Activated naive CD8-positive, alpha-beta T cell treated with anti-CD3 and anti-CD28 coated beads, Interleukin-2, amount 50 U/mL, for 16 hours (primary cell): ENCODE measurements at regions not wholly inside any gene's neighbourhood (a gene's known extent, or its start where the extent isn't known, plus 50 kb on each side); places are given as distances from the start of the nearest gene placed in this dataset.
"Not testable (repeated sequence)": the region's sequence is repeated elsewhere in the genome, so short reads cannot be mapped to it uniquely, and the experiment has no call there.

Experiments used
- DNase-seq: peaks from one replicate; pipeline ENCODE4 v3.0.0-alpha.2; 2020; ENCODE audit warnings: low read depth, low spot score

DNA sequence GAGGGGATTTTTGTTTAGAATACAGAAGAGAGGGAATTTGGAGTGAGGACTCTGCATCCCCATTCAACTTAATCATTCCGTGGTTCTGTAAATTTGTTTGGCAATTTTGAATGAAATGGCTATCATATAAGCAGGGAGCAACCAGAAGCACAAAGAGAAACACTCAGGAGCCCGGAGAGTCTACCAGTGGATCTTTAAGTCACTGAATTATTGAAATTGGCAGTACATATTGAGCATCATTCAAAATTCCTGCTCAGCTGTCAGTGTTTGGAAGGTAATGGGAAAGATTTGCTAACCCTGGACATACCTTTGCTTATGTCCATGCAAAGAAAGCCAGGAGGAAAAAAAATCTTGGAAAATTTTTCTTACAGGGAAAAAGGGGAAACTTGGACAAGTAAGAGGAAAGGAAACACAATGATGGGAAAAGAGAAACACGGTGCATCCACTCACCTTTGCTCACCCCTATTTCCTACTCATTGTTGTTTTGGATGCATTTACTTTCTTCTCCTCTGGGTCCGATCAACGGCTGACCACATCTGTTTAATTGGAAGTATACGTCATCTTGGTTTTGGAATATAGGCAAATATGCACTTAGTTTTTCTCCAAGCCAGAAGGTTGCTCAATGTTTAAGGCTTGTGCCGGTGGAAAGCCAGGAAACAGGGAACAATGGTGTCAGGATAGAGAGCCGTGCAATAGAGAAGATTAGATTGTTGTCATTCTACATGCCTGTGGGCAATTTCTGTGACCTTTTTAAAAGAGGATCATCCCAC lies 243.0 kb upstream of the LYPLAL1 start:
- no peak for DNase-seq

DNA sequence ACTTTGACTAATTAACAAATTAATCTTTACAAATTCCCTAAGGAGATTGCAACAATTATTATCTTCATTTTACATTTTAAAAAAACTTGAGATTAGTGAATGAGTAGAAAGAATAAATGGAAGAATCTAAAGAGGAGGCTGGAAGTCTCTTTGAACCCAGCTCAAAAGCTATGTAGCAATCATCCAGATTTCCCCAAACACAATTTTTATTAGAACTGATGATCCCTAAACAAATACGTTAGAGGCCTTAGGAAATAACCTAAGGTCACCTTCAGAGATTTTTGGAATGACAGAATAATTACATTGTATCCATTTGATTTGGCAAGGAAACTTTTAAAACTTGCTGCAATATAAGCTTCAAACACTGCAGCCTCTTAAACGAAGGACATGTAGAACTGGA lies 242.4 kb upstream of the LYPLAL1 start:
- no peak for DNase-seq

DNA sequence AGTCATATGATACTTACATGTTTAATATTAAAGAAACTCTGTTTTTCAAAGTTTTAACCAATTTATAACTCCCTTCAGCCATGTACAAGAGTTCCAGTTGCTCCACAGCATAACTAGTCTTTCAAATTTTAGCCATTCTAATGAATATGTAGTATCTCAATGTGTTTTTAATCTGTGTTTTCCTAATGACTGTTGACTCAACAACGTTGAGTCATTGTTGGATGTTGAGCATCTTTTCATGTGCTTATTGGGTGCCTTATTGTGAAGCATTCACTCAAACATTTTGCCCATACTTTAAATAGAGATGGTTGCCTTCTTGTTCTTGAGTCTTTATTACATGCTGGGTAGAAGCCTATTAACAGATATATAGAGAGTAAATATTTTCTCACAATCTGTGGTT lies 240.2 kb upstream of the LYPLAL1 start:
- no peak for DNase-seq

DNA sequence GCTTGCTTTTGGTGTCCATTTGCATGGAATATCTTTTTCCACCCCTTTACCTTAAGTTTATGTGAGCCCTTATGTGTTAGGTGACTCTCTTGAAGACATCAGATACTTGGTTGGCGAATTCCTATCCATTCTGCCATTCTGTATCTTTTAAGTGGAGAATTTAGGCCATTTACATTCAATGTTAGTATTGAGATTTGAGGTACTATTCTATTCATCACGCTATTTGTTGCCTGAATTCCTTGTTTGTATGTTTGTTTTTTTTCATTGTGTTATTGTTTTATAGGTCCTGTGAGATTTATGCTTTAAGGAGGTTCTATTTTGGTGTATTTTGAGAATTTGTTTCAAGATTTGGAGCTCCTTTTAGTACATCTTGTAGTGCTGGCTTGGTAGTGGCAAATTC lies 238.3 kb upstream of the LYPLAL1 start:
- not testable (repeated sequence) for DNase-seq

DNA sequence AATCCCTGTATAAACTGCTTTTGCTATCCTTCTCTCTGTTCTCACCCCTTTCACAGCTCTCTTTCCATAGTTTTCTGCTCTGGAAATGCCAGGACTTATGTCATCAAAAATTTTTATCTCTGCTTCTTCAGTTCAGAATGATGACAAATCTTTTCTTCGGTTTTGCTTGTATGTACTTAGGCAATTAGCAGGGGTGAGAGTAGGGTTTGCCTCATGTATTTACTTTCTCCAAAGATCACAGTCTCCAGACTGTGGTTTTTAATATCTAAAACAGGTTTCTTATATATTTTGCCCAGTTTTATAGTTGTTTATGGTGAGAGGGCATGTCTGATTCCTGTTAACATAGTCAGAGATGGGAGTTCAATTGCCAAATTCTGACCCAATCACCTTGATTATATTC lies 235.4 kb upstream of the LYPLAL1 start:
- DNase-seq, result no peak

DNA sequence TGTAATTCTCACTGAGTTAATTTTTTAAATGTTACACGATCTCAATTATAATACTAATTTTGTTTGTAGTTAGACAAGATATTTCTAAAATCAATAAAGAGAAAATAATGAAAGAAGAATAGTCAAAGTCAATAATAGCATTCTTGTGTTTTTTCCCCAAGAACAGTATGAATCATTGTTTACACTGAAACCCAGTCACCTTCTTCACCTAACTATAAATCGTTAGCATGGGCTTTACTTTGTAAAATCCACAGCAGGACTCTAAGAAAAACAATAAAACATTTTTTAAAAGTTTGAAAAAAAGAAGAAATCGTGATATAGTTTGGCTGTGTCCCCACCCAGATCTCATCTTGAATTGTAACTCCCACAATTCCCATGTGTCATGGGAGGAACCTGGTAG lies 234.6 kb upstream of the LYPLAL1 start:
- DNase-seq, result no peak

DNA sequence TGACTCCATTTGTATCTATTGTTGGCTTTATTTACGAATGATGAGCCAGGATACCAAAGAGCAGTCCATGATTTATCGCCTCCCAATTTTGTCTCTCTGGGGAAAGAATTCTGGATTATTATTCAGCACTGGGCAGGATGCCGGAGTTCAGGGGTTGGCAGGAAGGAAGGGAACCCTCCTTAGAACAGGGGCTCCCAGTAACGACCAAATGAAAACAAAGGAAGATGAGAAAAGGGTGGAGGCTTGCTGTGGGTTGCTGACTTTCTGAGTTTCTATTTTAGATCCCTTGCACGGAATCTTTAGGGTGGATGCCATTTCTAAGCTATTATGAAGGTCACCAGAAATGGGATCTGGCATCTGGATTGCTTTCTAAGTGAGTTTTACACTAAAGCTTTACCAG lies 231.2 kb upstream of the LYPLAL1 start:
- no peak for DNase-seq

DNA sequence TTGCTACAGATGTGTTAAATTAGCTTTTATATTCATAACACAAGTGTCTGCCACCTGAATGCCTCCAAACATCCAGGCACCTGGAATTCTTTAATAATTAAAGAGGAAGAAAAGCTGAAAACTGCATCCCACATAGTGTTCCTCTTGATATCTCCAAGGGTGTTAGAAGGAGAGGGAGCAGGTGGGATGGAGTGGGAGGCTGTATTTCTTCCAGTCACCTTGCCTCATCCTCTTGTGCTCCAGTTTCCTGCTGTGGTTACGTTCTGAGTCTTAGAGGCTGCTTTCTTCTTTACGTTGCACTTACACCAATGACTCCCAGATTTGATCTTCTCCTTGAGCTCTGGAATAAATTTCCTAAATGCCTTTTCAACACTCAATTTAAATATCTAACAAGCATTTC lies 230.3 kb upstream of the LYPLAL1 start:
- no peak for DNase-seq

DNA sequence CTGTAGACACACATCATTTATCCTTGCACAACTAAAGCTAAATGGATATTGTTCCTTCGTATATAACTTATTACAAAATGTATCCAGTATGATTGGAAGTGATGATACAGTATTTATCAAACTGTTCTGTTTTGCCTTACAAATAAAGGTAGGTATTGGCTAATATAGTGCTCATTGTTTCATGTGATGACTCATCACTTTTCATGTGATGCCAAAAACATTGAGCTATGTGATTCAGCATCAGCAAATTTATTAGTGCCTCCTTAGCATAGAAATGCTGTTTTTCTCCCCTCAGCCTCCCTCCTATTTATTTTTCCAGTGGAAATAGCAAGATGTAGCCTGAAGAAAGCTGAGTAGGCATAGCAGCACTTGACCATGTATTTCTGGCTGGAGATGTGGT lies 228.6 kb upstream of the LYPLAL1 start:
- DNase-seq, result no peak

DNA sequence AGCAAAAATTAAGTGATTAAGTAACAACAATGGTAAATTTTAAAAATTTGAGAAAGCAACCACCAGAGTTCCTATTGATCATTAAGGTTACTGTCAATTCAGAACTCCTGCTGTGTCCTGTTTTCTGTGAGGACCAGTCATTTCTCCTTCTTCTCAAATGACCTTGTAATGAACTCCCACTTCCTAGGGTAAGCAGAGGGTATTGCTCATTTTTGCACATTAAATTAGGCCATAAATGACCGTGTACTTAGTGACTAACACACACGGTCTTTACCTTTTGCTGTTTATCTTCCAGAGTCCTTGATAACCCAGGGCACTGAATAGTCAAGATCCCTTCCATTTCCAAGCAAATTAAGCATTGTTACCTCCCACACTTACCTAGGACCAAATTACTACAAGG lies 227.5 kb upstream of the LYPLAL1 start:
- DNase-seq, result no peak

DNA sequence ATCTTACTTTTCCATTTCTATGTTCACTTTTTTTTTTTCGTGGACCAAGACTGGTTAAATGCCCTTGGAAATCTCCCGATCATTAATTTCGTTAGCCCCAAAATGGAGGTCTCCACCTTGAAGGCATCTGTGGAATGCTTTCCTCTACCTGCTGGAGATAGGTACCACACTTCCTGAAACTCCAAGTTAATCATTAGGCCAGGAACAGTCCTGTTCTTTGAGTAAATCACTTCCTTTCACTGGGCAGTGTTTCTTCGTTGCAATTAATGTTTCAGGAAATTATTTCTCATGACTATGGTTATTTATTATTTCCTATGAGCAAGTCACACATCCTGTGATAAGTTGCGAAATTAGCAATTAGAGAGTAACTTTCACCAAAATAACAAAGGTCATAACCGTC lies 225.2 kb upstream of the LYPLAL1 start:
- no peak for DNase-seq

DNA sequence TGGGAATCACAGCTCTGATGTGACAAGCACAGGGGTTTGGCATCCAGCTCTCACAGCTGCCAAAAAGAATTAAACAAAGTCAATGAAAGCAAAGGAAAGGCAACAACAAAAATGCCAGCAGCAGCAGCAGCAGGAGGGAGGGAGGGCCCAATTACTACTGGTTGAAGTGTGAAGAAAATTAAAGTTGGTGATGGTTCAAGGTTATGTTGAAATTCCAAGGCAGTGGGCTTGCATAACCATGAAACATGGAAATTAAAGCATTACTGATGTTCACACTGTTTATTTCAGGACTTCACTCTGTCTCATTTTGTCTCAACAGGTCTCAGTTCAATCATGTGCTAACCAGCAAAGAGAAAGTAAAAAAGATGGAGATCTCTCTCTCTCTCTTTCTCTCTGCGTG lies 220.3 kb upstream of the LYPLAL1 start:
- no peak for DNase-seq

DNA sequence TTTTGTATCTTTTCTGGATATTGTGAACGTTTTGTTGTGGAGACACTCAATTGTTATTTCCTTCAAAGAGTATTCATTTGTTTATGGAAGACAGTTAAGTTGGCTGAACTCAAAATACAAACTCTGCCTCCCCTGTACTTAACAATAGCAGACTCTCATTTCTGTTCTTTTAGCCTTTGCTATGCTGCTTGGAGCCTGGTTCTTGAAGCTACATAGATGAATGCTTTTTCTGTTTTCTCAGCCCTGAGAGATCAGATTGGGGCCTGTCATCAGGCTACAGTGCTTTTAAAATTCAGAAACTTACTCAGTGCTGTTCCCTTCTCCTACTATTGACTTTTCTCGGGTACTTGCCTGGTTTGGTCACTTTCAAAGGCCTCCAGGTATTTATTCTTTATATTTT lies 215.7 kb upstream of the LYPLAL1 start:
- no peak for DNase-seq

DNA sequence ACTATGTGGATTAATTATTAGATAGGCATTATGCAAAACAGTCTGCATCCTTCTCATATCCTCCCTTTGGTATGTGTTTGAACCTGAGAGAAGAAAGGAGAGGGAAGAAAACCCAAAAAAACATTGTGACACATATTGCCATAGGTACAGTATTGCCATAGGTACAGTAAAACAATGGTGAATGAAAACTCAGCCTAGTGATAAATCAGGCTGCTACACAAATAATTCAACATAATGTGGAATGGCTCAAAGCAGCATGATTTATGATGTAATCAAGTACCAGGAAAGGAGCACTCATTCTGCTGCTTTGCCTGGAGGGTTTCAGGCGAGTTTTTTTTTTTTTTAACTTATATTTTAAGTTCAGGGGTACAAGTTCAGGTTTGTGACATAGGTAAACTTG lies 213.9 kb upstream of the LYPLAL1 start:
- DNase-seq, result no peak

DNA sequence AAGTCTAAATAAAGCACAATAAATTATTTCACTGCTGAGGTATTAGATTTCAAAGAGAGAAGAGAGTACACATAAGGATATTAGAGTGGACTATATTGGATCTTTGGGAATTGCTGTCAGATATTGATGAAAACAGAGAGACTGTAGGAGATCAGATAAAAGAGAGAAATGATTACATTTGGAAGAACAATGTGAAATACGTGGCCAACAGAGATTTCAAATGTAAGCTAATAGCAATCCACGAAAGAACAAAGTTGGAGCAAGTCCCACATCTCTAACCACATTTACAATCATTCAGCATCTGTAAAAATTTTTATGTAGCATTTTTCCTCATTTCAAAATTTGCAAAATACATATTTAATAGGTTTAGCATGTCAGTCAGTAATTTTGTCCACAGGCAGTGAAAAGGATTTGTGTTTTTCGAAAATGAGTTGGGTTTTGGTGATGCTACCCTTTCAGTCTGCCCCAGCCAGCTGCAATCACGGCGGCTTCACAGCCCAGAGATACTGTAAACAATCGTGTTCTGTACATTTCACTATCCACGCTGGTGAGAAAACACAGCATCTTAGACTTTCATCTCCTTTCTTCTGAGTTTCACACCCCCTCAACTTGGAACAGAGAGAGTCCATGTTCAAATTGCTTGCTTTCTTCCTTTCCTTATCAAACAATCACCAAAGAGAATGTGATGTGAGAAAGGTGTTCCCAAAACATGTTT lies 209.1 kb upstream of the LYPLAL1 start:
- DNase-seq, result no peak

DNA sequence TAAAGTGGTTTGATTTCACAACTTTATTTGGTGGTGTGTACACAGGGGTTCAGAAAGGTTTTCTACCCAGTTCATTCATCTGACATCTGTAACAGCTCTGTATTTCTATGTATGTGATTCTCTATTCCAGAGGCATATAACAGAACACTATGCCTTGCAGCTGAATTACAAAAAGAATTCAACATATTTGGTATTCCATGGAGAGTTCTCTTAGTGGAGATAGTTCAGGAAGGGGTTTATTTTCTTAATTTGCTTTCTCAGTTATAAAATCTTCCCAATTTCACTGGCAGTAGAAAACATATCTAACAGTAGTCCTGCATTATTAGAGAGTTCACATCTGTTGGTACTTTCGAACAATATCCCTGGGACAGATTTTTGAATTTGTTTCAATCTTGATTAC lies 207.9 kb upstream of the LYPLAL1 start:
- no peak for DNase-seq

DNA sequence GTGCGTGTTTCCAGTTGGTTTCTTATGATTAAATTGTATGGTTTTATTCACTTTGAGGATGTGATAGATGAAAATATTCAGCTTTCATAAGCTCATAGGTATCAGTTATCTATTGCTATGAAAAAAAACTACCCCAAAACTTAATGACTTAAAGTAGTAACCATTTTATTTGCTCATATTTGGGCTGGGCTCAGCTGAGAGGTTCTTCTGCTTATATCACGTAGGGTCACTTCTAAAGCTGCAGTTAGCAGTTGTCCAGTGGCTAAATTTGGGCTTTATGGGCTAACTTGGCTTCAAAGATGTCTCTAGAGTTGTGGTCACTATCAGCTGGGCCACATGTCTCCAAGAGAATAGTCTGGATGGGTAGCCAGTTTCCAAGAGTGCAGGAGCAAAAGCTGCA lies 206.4 kb upstream of the LYPLAL1 start:
- no peak for DNase-seq

DNA sequence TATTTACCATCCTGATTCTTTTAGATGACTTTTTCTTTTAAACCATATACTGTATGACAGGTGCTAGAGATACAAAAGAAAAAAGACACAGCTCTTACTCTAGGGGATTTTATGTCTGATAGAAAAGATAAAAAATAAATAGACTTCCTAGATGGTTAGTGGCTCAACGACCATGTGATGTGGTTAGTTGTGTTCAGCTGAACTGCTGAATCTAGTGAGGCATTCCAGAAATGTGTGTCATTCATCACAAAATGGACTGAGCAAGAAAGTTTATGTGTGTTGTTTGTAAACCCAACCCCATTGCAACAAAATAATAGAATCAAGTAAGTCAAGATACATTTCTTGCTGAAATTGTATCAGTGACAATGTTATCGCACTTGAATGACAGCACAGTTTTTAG lies 205.8 kb upstream of the LYPLAL1 start:
- no peak for DNase-seq

DNA sequence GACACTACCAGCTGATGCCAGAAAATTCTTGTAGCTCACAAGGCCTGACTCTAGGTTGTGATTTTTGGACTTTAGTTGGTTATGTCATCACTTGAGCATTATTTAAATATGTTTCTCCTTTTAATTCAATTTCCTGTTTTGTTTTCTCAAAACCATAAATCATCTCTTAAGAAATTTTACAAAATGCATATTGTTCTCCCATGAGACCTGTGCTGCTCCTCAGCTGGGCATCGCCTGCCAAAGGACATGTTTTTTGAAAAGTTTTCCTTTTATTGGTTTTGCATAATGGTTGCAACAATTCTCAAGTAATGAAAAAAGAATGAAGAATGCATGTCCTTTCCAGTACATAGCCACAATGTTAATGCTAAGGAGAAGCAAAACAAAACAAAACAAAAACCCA lies 204.7 kb upstream of the LYPLAL1 start:
- DNase-seq, result no peak

DNA sequence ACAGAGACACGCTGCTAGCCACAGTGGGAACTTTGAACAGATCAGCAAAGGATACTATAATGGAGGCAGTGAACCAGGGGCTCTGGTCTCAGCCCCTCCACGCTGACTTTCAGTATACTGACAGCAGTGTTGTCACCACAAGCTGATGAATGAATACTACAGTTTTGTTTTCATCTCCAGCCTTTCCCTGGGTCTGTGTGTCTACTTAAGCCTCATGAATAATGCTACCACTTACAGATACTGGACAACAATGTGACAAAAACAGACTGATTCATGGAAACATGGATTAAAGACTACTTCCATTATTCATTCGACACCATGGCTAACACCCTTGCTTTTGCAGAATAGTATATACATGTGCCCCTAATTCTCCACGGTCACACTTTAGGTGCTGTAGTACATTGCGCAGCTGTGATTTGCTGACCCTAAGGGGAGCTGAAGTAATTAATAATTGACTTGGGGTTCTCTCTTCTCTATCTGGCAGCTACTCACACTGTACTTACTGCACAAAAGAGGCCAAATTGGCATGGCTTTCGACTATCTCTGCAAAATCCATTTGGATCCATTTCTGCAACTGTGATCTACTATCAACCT lies 203.2 kb upstream of the LYPLAL1 start:
- DNase-seq, result no peak

DNA sequence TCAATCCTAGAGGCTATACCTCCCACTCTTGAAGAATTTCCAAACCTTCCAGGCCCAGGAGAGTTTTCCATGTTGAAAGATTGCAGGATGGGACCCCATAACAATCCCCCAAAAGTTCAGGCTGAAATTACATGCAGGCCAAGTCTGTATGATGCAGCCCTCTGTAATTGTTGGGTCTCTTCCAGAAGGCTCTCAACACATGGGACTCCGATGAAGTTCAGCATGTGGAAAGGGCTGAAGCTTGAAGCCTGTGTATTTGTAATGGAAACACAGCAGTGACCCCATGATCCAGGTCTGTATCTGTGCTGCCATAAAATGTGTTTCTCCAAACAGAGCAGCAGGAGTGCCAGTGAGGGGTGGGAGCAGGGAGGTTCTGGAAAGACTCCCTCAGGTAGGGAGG lies 202.5 kb upstream of the LYPLAL1 start:
- DNase-seq, result no peak

DNA sequence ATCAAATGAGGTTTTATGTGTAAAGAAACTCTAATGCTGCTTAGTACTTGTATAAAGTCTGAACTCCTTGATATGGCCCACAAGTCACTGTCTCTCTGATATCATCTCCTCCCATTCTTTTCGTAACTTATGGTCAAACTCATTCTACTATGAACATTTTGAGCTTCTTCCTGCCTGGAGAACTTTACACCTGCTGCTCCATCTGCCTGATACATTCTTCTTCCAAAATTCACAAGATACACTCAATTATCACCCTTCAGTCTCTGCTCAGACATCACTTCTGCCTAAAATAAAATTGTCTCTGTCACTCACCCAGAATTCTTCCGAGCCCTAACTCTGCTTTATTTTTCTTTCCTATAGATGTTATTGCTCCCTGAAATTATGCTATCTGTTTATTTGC lies 192.8 kb upstream of the LYPLAL1 start:
- DNase-seq, result no peak

DNA sequence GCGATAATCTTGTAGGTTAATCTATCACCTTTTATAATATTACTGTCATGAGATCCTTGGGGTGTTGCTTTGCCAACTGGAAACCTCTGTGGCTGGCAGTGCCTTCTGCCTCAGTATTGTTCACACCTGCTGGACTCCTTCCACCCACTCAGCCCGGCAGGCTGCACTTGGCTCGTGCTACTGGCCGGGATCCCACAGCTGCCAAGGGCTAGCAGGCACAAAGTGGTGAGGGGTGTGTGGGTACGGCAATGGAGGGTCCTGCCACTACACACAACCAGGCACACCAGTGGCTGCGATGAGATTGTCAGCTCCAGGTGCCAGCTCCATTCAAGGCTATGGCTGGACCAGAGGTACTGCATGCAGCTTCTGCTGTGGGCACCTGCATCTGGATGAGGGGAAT lies 191.2 kb upstream of the LYPLAL1 start:
- no peak for DNase-seq
